H1 (cell line): ENCODE measurements at regions not wholly inside any gene's neighbourhood (a gene's known extent, or its start where the extent isn't known, plus 50 kb on each side); places are given as distances from the start of the nearest gene placed in this dataset.

Experiments
- CTCF ChIA-PET: fragments of 300-600 bp; sonication (Branson Sonifier 250); formaldehyde crosslinking; loops from one replicate; lab custom pipeline; 2021; ENCODE audit not compliant: partially characterized antibody; lab: Charles Lee
- POLR2A ChIA-PET: fragments of 300-600 bp; sonication (Branson Sonifier 250); formaldehyde crosslinking; loops from one replicate; lab custom pipeline; 2021; ENCODE audit warnings: inconsistent platforms; ENCODE audit not compliant: partially characterized antibody; lab: Charles Lee
- DNase-seq, 2 experiments: peaks; one replicate each; pipeline versions ENCODE4 v3.0.0 to v3.0.0-alpha.2; 2010 to 2022; ENCODE audit warnings: low spot score in 2 of 2, low read depth in 1 of 2, mixed read lengths in 1 of 2
- FAIRE-seq: peaks from 2 replicates; lab custom pipeline; 2011; peaks lifted over from hg19 to GRCh38; lab: Jason Lieb, UNC
- H2AFZ ChIP-seq: 2 replicates; pipeline ENCODE4 v1.8.1; 2012; ENCODE audit warnings: low read length, inconsistent platforms
- H2AK5ac ChIP-seq: 2 replicates; pipeline ENCODE4 v1.6.1; 2013; ENCODE audit warnings: low read depth, low read length
- H2BK120ac ChIP-seq: replicated peaks from 2 replicates; pipeline ENCODE3; 2013; ENCODE audit warnings: low read depth, low read length, inconsistent platforms
- H2BK12ac ChIP-seq: 2 replicates; pipeline ENCODE4 v1.6.1; 2013; ENCODE audit warnings: low read depth, low read length
- H2BK15ac ChIP-seq: 2 replicates; pipeline ENCODE4 v1.6.1; 2013; ENCODE audit warnings: low read length
- H2BK20ac ChIP-seq: 2 replicates; pipeline ENCODE4 v1.6.1; 2013; ENCODE audit warnings: low read length
- H2BK5ac ChIP-seq: 2 replicates; pipeline ENCODE4 v1.6.1; 2013; ENCODE audit warnings: low read depth, low read length
- H3K14ac ChIP-seq: 2 replicates; pipeline ENCODE4 v1.6.1; 2013; ENCODE audit warnings: inconsistent platforms; ENCODE audit not compliant: insufficient read length
- H3K18ac ChIP-seq: 2 replicates; pipeline ENCODE4 v1.6.1; 2013; ENCODE audit warnings: low read length; ENCODE audit errors: extremely low read depth
- H3K23ac ChIP-seq: 2 replicates; pipeline ENCODE4 v1.6.1; 2013; ENCODE audit warnings: inconsistent platforms; ENCODE audit not compliant: insufficient read length
- H3K23me2 ChIP-seq: 2 replicates; pipeline ENCODE4 v1.6.1; 2013; ENCODE audit warnings: low read depth, low read length
- H3K27ac ChIP-seq: 2 replicates; pipeline ENCODE4 v1.6.1; 2011; ENCODE audit warnings: low read depth, low read length, inconsistent platforms
- H3K27me3 ChIP-seq, 4 experiments: replicated peaks in 1 of 4; 1 replicate in 1 of 4; 2 replicates in 3 of 4; pipeline versions ENCODE4 v1.6.1 to v1.8.1; 2011 to 2013; ENCODE audit warnings: low read length in 3 of 4, mild to moderate bottlenecking in 3 of 4, inconsistent platforms in 2 of 4, mixed read lengths in 2 of 4, moderate library complexity in 1 of 4; ENCODE audit not compliant: control insufficient read depth in 3 of 4, insufficient read depth in 3 of 4; ENCODE audit errors: extremely low read depth in 1 of 4
- H3K36me3 ChIP-seq, 4 experiments: 2 replicates each; pipeline versions ENCODE4 v1.6.1 to v1.8.1; 2011 to 2013; ENCODE audit warnings: mild to moderate bottlenecking in 4 of 4, low read length in 3 of 4, moderate library complexity in 2 of 4, control low read depth in 1 of 4, inconsistent platforms in 1 of 4; ENCODE audit not compliant: insufficient read depth in 4 of 4, control insufficient read depth in 2 of 4
- H3K4ac ChIP-seq: replicated peaks from 2 replicates; pipeline ENCODE3; 2013; ENCODE audit warnings: low read length, low read depth, mixed read lengths, inconsistent platforms; ENCODE audit not compliant: insufficient read length
- H3K4me1 ChIP-seq, 4 experiments: replicated peaks in 1 of 4; 1 replicate in 1 of 4; 2 replicates in 3 of 4; pipeline versions ENCODE4 v1.6.1 to v1.8.1; 2011 to 2013; ENCODE audit warnings: low read length in 3 of 4, inconsistent platforms in 2 of 4, mixed read lengths in 1 of 4; ENCODE audit not compliant: insufficient read depth in 4 of 4, control insufficient read depth in 3 of 4
- H3K4me2 ChIP-seq, 2 experiments: 2 replicates each; pipeline versions ENCODE4 v1.6.1 to v1.8.1; 2011 to 2013; ENCODE audit warnings: low read depth in 2 of 2, low read length in 2 of 2, control low read depth in 1 of 2, inconsistent platforms in 1 of 2, mild to moderate bottlenecking in 1 of 2; ENCODE audit not compliant: insufficient read depth in 1 of 2
- H3K4me3 ChIP-seq, 4 experiments: fragments of 200-600, 300-600 bp in 1 of 4; sonication (generic), shearing (Covaris generic), sonication (Bioruptor Twin) in 1 of 4; 2 replicates each; pipeline versions ENCODE4 v1.5.1 to v1.8.1; 2011 to 2016; ENCODE audit warnings: low read length in 4 of 4, low read depth in 3 of 4, control low read depth in 2 of 4, inconsistent platforms in 2 of 4, mild to moderate bottlenecking in 2 of 4, mixed read lengths in 1 of 4, moderate library complexity in 1 of 4; ENCODE audit not compliant: insufficient read depth in 2 of 4; ENCODE audit errors: extremely low read depth in 1 of 4
- H3K56ac ChIP-seq: replicated peaks from 2 replicates; pipeline ENCODE3; 2013; ENCODE audit warnings: low read depth, mild to moderate bottlenecking, mixed read lengths, low read length, inconsistent platforms; ENCODE audit not compliant: insufficient read length
- H3K79me1 ChIP-seq: 2 replicates; pipeline ENCODE4 v1.6.1; 2013; ENCODE audit warnings: low read depth, low read length, control low read depth
- H3K79me2 ChIP-seq, 2 experiments: 2 replicates each; pipeline versions ENCODE4 v1.6.1 to v1.8.1; 2012 to 2013; ENCODE audit warnings: low read length in 2 of 2, mild to moderate bottlenecking in 2 of 2, inconsistent platforms in 1 of 2; ENCODE audit not compliant: insufficient read depth in 2 of 2, control insufficient read depth in 1 of 2
- H3K9ac ChIP-seq, 4 experiments: replicated peaks in 1 of 4; 1 replicate in 1 of 4; 2 replicates in 3 of 4; pipeline versions ENCODE4 v1.6.1 to v1.8.1; 2011 to 2013; ENCODE audit warnings: low read depth in 3 of 4, low read length in 3 of 4, control low read depth in 2 of 4, mild to moderate bottlenecking in 2 of 4, moderate library complexity in 2 of 4, inconsistent platforms in 1 of 4; ENCODE audit errors: extremely low read depth in 1 of 4
- H3K9me3 ChIP-seq, 2 experiments: 2 replicates each; pipeline versions ENCODE4 v1.6.1 to v1.8.1; 2012 to 2013; ENCODE audit warnings: mild to moderate bottlenecking in 2 of 2, moderate library complexity in 2 of 2, control low read depth in 1 of 2, inconsistent platforms in 1 of 2, low read depth in 1 of 2, low read length in 1 of 2, mixed read lengths in 1 of 2; ENCODE audit not compliant: insufficient read depth in 2 of 2
- H4K20me1 ChIP-seq, 2 experiments: replicated peaks in 1 of 2; 2 replicates each; pipeline versions ENCODE3 to v1.8.1; 2011 to 2013; ENCODE audit warnings: inconsistent platforms in 2 of 2, low read length in 2 of 2, mild to moderate bottlenecking in 1 of 2; ENCODE audit not compliant: insufficient read depth in 2 of 2, control insufficient read depth in 1 of 2
- H4K5ac ChIP-seq: 2 replicates; pipeline ENCODE4 v1.6.1; 2013; ENCODE audit warnings: low read length, low read depth, mixed read lengths, inconsistent platforms; ENCODE audit not compliant: insufficient read length
- H4K8ac ChIP-seq: 2 replicates; pipeline ENCODE4 v1.8.0; 2013; ENCODE audit warnings: mild to moderate bottlenecking, moderate library complexity, low read length, inconsistent platforms; ENCODE audit not compliant: insufficient read depth; ENCODE audit errors: extremely low read depth
- H4K91ac ChIP-seq: replicated peaks from 2 replicates; pipeline ENCODE3; 2013; ENCODE audit warnings: low read length, mixed read lengths, inconsistent platforms; ENCODE audit not compliant: insufficient read length
- BCL11A ChIP-seq, 2 experiments: IDR thresholded peaks; one replicate each; pipeline ENCODE4 v1.6.1; 2011; ENCODE audit warnings: low read depth in 2 of 2, low read length in 2 of 2, mild to moderate bottlenecking in 2 of 2
- CHD1 ChIP-seq: IDR thresholded peaks from 2 replicates; pipeline ENCODE4 v1.6.1; 2012; ENCODE audit warnings: low read depth, low read length, improper control_type of control experiment
- CTBP2 ChIP-seq: IDR thresholded peaks from 2 replicates; pipeline ENCODE4 v1.7.0; 2011; ENCODE audit warnings: borderline replicate concordance, mild to moderate bottlenecking, moderate library complexity, mixed read lengths, low read length; ENCODE audit not compliant: insufficient read depth, insufficient read length
- GTF2F1 ChIP-seq: IDR thresholded peaks from 2 replicates; pipeline ENCODE4 v1.6.1; 2012; ENCODE audit warnings: low read depth, low read length, improper control_type of control experiment, borderline replicate concordance
- HDAC6 ChIP-seq: IDR thresholded peaks from one replicate; pipeline ENCODE4 v1.7.1; 2012; ENCODE audit warnings: low read depth, mild to moderate bottlenecking, inconsistent platforms, low read length, moderate library complexity
- KDM1A ChIP-seq: fragments of 200-600, 300-600 bp; sonication (generic); IDR thresholded peaks from 2 replicates; pipeline ENCODE4 v1.7.1; 2016; ENCODE audit warnings: mild to moderate bottlenecking, low read length, borderline replicate concordance
- PHF8 ChIP-seq: fragments of 200-600 bp; sonication (generic); conservative IDR thresholded peaks from 2 replicates; pipeline ENCODE4 v1.7.1; 2012; ENCODE audit warnings: low read depth, mild to moderate bottlenecking, inconsistent platforms, low read length, moderate library complexity
- RFX5 ChIP-seq: IDR thresholded peaks from 2 replicates; pipeline ENCODE4 v1.6.1; 2011; ENCODE audit warnings: low read depth, low read length, improper control_type of control experiment, borderline replicate concordance
- SP1 ChIP-seq: IDR thresholded peaks from 2 replicates; pipeline ENCODE4 v1.6.1; 2011; ENCODE audit warnings: low read depth, low read length
- WGBS, 2 experiments: shearing (Covaris generic) in 1 of 2; methylation state at CpG; one replicate each; pipeline versions ENCODE4 v1.1.6 to v1.1.7; 2013 to 2015; ENCODE audit warnings: low lambda C conversion rate in 2 of 2, mixed read lengths in 2 of 2, inconsistent platforms in 1 of 2, low coverage in 1 of 2, missing lambda C conversion rate in 1 of 2; ENCODE audit not compliant: insufficient replicate concordance in 2 of 2, insufficient coverage in 1 of 2, insufficient read length in 1 of 2; ENCODE audit errors: extremely low coverage in 1 of 2, missing lambda C conversion rate in 1 of 2; 5-methylcytosine and 5-hydroxymethylcytosine counted together
- TF ChIP-seq, protein P1 (sequence below): IDR thresholded peaks from 2 replicates; pipeline ENCODE4 v1.6.1; 2012; ENCODE audit warnings: inconsistent platforms

DNA sequence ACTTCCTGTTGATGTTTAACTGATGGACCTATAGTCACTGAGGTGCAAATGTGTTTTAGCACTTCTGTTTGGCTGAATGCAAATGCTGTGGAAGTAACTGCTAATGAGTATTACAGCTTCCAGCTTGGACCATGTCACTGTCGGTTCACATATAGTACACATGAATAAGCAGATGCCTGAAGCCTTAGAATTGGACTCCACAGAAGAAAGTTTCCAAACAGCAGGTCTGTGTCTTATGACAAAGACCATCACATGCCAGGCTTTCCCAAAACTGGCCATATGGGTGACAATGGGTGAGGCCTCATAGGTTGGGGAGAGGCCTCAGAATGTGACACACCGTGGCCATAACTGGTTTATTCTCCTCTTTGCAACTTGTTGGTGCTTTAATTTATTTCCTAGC is 241.8 kb downstream of the WNT5A start:
- H2AFZ ChIP-seq = no peak overlapping the region
- FAIRE-seq = no peak
- CTCF ChIA-PET = interaction anchor here (0.8 to 1.4 kb wide), 2 partner anchors 159 to 161 kb away, joined by 3 read pairs; no protein-coding TSS in a partner anchor

More for the DNA sequence above, 241.8 kb downstream of the WNT5A start:
- Histone ChIP-seq H3K14ac (no peak overlapping the region), H3K4me3 (no peak overlapping the region), H2BK15ac (no peak overlapping the region), H3K27ac (no peak overlapping the region), H4K20me1 (no peaks in the 10 kb centered on the region), H2AK5ac (no peak overlapping the region), H3K79me1 (no peaks in the 10 kb centered on the region), H2BK5ac (no peak overlapping the region), H3K4me1 (no peaks in the 10 kb centered on the region), H4K5ac (no peak overlapping the region), H3K56ac (no peak overlapping the region), H3K36me3 (no peaks in the 10 kb centered on the region), H2BK12ac (no peak overlapping the region), H4K91ac (no peak overlapping the region), H3K27me3 (no peaks in the 10 kb centered on the region), H3K4ac (peak overlapping the region; percentile 49), H3K79me2 (no peaks in the 10 kb centered on the region), H3K18ac (no peak overlapping the region), H3K4me2 (no peak overlapping the region), H3K23ac (no peak overlapping the region), H2BK20ac (no peak overlapping the region), H3K9ac (no peak overlapping the region), H2BK120ac (no peak overlapping the region), H3K23me2 (no peaks in the 10 kb centered on the region), H4K8ac (no peak overlapping the region), H3K9me3 (peaks cover 0 to 7% of the 10 kb centered on the region in 2 experiments; a peak in 1 of 4 replicates)
- WGBS, 2 experiments = 81% methylated on average over 2 of the region's 2 CpGs; no CpG with 5 or more reads in 1 of the 2 experiments
- no peak for DNase-seq
- TF ChIP-seq KDM1A = no peak
- TF ChIP-seq CTBP2 = no peak
- TF ChIP-seq, protein P1, sequence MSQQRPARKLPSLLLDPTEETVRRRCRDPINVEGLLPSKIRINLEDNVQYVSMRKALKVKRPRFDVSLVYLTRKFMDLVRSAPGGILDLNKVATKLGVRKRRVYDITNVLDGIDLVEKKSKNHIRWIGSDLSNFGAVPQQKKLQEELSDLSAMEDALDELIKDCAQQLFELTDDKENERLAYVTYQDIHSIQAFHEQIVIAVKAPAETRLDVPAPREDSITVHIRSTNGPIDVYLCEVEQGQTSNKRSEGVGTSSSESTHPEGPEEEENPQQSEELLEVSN = no peak
- TF ChIP-seq HDAC6 = no peak
- TF ChIP-seq BCL11A (IDR thresholded peaks at IDR 0.05; ENCODE audit: low read depth in 2 of 2, low read length in 2 of 2) = no peak
- no peak for TF ChIP-seq RFX5
- no peak for TF ChIP-seq GTF2F1
- TF ChIP-seq CHD1 = no peak
- no peak for TF ChIP-seq PHF8
- no peak for TF ChIP-seq SP1
- POLR2A ChIA-PET = no interaction called here
